NCI-H226 (cell line): ENCODE measurements at regions not wholly inside any gene's neighbourhood (a gene's known extent, or its start where the extent isn't known, plus 50 kb on each side); places are given as distances from the start of the nearest gene placed in this dataset.
"Not testable (repeated sequence)": the region's sequence is repeated elsewhere in the genome, so short reads cannot be mapped to it uniquely, and the experiment has no call there.

Experiments used
- DNase-seq: peaks from one replicate; pipeline ENCODE4 v3.0.0-alpha.2; 2015

DNA sequence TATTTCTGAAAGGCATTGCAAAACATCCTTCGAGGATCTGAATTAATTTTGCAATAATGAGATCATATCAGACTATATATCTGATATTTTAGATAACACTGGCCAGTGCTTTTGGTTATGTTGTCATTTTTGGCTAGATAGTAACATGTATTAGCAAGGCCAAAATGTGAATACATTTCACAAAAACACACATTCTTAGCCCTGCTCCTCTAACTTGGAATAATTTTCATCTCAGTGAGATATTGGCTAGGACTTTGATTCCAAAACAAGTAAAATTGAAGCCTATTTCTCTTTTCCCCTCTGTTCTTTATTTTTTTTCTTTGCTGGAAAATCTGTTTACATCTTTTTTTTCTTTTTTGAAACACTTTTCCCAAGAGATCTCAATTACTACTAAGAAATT is 466.8 kb upstream of the CDH4 start:
- no peak for DNase-seq

DNA sequence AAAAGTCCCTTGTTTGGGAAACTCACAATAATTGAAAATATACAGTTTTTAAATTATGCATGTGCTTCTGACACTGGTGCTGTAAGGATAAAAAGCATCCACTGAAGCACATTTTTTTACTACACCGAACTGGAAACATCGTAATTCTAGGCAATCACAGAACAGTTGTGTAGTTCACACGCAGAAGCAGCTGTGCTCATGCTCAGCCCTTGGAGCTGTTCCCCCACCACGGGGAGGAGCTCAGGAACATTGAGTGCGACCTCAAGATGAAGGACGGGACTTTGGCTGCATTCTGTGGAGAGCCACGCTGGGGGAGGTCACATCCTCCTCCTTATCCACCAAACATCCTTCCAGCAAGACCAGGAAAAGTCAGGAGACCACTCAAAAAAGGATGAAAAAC is 466.3 kb upstream of the CDH4 start:
- DNase-seq, result no peak

DNA sequence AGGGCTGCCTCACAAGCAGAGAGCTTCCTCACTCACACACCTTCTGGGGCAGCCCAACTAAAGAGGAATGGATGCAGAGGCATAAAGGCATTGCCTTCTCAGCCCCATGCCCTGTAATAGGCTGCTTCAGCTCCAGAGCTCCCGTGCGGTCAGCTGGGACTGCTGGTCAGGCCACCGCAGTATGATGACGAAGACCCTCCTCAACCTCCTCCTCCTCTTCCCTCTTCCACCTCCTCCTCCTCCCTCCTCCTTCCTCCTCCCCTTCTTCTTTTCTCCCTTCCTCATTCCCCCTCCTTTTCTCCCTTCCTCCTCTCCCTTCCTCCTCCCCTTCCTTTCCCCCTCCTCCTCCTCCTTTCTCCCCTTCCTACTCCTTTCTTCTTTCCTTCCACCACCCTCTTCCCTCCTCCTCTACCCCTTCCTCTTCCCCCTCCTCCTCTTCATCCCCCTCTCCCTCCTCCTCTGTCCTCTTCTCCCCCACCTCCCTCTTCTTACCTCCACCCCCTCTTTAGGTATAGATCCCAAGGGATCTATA is 465.3 kb upstream of the CDH4 start:
- DNase-seq, result no peak

DNA sequence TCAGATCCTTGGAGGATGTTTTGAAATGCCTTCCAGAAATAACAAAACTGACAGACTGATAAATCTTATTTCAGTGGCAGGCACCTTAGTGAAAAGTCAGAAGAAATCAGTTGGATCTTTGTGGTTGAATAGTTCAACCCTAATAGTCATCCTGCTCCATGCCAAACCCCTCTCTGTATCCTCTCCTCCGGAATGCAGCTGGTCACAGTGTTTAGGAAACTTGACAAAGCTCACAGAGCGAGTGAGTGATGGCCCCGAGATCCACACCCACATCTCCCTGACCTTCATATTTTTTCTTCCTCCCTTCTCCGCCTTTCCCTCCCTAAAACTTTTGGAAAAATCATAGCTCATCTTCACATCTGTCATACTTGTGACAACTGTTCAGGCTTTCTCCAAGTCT is 464.8 kb upstream of the CDH4 start:
- no peak for DNase-seq

DNA sequence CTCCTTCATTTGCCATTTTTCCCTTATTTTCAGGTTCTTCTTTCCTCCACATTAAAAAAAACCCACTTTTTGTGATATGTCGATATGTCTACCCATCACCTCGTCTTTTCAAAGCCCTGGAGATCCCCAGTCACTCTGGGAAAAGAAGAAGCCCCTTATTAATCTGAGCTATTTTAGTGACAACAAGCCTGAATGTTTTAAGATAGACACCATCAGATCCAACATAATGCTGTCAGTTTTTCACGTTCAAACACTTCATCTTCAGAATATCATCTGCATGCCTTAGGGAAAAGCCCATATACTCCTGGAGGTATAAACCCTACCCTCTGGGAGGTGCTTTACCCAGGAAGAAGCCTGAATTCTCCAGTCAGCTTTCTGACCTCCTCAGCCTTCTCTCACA is 464.0 kb upstream of the CDH4 start:
- no peak for DNase-seq

DNA sequence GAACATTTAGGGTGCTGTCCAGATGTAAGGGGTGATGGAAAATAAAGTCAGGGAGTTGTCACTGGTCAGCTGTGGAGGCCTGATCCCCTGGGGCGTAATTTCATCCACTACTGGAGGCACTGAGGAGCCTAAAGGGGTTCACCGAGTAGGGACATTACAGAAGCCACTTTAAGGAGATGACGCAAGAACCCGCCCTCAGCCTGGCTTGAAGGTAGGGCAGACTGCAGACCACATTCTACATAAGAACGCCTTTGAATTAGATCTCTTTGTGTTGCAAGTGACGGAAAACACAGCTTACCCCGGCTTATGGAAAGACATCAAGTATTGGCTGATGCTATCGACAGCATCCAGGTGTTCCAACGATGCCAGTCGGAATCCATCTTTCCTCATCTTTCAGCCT is 462.7 kb upstream of the CDH4 start:
- DNase-seq, result no peak

DNA sequence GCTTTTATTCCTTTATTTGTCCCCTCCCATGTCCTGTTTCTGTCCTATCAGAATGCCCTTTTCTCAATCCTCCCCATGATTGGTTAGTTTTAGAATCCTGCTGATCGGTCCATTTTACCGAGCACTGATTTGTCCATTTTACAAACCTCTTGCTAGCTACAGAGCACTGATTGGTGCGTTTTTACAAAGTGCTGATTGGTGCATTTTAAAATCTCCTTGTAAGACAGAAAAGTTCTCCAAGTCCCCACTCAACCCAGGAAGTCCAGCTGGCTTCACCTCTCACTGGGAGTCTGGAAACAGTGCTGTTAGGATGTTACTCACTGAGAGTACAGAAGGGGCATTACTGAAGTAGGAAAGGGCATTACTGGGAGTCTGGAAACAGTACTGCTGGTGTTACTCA is 461.7 kb upstream of the CDH4 start:
- DNase-seq, result not testable (repeated sequence)

DNA sequence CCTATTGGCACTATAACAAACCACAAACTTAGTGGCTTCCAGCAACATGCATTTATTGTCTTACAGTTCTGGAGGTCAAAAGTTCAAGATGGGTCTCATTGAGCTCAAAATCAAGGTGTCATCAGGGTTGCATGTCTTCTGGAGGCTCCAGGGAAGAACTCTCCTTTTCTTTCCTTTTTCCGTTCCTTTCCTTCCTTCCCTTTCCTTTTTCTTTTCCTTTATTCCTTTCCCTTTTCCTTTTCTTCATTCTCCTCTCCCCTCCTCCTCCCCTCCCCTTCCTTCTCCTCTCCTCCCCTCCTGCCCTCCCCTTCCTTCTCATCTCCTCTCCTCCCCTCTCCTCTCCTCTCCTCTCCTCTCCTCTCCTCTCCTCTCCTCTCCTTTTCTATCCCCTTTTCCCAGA is 460.2 kb upstream of the CDH4 start:
- DNase-seq, result no peak

DNA sequence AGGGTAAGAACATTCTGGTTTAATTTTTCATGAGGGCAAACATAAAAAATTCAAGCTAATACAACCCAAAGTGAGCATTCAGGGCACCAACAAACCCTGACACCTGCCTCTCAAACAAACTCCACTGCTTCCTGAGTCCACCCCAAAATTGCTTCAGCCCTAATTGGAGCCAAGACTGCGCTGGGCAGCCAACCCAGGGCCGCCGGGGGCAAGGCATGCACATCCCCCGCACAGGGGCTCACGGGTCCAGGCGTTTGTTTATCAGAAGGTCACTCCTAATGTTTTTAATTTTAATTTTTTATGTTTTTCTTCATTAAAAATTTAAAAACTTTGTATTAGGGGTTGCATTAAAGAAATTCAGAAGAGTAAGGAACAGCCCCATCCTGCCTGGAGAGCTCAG is 459.1 kb upstream of the CDH4 start:
- no peak for DNase-seq

DNA sequence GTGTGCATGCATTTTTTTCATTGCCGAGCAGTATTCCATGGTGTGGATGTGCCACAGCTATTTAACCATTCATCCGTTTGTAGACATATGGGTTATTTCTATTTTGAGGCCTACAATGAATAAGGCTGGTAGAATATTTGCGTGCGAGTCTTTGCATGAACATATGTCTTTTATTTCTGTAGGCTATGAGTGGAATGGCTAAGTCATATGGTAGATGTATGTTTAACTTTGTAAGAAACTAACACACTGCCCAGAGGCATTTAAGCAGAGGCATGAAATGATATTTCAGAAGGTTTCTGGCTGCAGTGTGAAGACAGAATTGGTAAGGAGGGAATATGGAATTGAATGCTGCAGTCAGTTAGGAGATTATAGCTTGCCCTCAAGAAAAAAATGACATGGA is 457.4 kb upstream of the CDH4 start:
- no peak for DNase-seq

DNA sequence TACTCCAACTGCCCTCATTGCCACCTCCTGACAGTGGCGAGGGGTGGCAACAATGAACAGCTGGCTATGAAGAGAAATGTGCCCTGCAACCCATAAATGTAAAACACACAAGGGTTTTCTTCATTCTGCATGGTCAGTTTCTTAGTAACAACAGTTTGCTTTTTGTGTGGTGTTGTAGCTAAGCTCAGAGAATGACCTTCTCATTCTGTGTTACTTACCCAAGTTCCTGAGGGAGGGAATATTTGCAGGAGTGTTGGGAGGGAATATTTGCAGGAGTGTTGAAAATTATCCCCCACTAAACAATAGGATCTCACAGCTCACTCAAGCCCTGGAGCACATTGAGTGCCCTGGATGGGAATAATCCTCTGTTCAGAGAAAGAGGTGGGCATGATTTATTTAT is 456.4 kb upstream of the CDH4 start:
- DNase-seq, result no peak

DNA sequence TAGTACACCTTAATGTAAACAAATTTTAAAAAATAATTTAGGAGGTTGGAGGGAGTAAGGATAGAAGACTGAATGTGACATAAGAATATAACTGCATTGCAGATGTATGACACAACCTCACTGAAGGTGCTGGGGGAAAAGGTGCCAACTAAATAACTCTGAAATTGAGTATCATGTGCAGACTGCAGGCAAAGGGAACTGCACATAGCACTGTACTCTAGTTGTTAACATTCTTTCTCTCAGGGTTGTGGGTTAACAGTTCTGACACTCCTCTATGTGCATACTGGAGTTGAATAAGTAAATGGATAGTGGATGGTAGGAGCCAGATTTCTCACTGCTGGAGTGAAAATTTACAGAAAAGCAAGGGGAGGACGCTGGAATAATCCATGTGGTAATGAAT is 451.9 kb upstream of the CDH4 start:
- DNase-seq, result no peak

DNA sequence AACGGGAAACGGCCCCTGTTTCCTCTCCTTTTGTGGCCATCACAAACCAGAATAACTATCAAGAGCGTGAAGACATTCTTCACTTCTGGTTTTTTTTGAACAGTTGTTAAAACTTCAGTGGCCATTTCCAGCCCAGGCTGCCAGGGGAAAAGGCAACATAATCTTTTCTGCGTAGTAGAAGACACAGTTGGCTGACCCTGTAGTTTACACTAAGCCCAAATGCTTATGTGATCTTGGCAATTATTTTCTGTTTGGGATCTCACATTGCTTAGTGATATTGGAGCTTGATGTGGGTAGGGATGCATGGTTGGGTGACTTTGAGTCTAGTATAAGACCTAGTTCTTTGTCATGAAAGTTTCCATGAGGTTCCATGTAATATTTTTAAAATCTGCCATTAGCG is 449.4 kb upstream of the CDH4 start:
- no peak for DNase-seq

DNA sequence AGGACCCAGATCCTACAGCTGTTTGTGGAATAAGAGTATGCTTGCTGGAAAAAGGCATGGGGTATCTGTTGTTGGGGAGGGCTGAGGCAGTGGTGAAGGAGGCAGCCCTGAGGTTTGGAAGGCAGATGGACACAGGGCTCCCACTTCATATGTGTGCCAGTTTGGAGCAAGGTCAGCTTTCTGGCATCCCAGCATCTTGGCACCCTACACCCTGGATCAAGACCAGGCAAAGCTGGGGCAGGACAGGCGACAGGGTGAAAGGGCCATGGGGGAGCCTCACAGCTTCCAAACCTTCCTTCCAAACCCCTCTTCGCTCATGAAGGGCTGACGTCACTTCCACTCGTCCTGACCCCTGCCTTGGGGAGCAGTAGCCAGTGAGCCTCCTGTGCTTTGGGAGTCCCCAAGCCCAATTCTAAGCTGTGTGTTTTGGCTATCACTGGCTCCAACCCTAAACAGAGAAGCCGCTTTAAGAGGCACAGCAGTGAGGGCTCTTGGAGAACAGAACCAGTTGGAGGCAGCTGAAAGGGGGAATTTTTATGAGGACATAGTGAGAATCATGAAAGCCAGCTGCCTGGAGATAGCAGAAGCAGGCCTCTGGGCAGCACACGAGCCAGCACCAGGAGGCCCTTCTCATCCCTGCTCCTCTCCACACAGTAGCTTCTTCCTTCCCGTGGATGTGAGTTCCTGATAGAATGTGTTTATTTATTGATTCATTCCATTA is 448.6 kb upstream of the CDH4 start:
- no peak for DNase-seq

DNA sequence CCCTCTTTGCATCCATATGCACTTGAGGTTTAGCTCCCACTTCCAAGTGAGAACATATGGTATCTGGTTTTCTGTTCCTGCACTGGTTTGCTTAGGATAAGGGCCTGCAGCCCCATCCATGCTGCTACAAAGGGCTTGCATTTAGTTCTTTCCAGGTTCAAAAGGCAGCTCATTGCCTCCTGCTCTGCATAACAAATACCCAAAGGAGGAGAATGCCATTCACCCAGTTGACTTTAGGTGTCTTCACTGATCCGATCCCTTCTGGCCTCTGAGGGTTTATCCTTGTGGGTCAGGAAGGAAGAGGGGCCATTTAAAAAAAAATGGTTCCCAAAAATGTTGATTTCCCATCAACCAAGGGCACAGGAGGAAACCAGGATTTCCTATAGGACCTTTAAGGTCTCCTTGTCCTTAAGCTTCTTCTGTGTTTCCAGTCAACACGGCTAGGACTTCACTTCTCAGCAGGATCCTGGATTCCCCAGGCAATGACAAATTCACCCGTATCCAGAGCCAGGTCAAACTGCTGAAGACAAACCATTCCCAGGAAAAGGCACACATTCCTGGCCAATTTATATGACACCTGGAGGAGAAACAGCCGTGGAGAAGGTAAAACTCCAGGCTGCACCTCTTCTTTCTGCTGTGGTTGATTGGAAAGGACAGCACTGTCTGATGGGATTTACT is 447.7 kb upstream of the CDH4 start:
- DNase-seq, result no peak

DNA sequence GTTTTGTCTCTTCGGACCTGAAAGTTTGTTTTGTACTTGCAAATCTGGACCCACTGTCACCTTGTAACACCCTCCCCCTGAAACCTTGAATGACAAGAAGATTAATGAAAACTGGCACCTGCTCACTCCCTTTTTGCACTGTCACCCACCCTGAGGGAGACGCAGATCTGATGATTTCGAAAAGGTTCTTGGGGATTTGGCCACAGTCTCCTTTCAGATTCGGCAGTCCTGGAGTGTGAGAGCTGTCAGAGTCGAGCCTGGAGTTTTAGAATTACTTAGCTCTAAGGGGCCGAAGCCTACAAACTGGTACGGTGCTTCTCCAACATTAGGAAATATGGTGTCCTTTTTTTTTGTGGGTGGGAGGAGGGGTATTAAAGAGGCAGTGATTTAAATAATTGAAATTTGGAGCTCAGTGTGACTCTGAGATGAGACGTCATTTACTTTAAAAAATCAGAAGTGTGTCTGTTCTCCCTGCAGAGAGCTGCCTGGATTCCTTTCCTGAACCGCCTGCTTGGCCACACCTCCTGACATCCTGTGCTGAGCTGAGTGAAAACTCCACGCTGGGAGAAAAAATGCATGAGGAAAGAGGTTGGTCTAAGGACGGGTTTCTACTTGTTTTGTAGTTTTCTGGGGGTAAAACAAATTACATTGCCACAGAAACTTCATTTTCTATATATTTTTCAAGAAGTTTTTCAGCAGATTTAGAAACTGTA is 447.0 kb upstream of the CDH4 start:
- DNase-seq, result no peak

DNA sequence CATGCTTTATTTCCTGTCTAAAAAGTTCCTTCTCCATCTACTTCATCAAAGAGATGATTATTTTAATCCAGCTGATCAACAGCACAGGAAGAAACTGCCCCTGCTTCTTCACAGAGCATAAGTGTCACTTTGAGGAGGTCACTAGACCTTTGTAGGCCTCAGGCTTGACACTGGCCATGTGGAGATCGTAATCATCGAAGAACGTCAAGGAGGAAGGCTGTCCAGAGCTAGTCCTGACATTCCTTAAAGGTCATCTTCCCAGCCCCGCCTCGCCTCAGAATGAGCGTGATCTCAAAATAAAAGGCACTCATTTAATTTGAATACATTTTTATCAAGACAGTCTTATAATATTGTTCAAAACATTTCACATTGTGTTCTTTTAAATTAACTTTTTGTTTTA is 445.7 kb upstream of the CDH4 start:
- DNase-seq, result no peak

DNA sequence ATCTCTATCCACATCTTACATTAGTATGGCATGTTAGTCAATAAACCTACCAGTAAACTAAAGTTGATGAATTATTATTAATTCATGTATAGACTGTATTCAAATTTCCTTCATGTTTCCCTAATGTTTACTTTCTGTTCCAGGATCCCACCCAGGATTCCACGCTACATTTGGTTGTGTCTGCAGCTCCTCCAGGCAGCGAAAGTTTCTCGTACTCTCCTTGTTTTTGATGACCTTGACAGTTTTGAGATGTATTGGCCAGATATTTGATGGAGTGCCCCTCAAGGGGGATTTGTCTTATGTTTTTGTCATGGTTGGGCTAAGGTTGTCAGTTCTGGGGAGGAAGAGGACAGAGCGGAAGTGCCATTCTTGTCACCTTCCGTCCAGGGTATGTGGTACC is 445.2 kb upstream of the CDH4 start:
- no peak for DNase-seq

DNA sequence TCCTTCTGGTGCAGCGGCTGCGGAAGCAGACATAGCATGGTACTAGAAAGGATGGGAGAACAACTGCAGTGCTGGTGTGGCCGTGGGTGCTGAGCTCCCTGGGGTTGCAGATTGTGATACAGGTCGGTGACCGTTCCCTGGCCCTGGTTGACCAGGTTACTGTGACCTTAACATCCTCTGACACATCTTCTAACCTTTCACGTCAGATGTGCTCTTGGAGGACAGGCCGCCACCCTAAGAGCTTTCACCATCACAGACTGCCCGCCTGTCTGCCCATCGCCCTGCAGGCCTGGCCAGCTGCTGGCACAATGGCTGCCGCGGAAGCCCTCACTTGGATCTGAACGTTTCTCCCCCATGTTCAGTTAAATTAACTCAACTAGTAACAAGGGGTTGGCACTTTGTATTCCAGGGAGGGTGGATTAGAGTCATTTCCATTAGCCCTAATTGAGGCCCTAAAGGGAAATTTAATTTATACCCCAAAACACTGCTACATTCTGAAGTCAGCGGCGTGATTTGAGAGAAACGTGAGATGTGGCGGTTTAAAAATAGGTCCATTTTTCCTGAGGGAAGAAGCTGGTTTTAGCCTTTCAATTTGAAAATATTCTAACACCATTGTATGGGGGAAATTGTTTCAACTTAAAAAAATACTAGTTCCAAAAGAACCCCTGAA is 443.9 kb upstream of the CDH4 start:
- DNase-seq, result no peak

DNA sequence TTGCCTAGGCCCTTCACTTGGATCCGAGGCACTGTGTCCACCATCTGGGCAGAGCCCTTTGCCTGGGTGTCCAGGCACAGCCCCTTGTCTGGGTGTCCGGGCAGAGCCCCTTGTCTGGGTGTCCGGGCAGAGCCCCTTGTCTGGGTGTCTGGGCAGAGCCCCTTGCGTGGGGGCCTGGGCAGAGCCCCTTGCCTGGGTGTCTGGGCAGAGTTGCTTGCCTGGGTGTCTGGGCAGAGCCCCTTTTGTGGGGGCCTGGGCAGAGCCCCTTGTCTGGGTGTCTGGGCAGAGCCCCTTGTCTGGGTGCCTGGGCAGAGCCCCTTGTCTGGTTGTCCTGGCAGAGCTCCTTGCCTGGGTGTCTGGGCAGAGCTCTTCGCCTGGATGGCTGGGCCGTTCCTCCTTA is 443.4 kb upstream of the CDH4 start:
- no peak for DNase-seq

DNA sequence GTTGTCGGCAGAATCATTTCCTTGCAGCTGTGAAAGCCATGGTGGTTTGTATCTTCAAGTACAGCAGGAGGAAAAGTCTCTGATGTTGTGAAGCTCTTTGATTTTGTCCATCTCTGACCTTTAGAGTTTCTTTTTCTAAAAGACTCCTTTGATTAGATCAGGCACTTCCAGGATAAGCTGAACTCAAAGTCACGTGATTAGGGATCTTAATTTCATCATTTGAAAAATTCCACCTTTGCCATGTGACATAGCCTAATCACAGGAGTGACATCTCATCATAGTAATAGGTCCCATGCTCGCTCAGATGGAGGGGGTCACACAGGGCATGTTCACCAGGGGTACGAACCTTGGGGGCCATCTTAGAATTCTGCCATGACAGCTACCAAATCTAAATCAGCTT is 441.5 kb upstream of the CDH4 start:
- no peak for DNase-seq

DNA sequence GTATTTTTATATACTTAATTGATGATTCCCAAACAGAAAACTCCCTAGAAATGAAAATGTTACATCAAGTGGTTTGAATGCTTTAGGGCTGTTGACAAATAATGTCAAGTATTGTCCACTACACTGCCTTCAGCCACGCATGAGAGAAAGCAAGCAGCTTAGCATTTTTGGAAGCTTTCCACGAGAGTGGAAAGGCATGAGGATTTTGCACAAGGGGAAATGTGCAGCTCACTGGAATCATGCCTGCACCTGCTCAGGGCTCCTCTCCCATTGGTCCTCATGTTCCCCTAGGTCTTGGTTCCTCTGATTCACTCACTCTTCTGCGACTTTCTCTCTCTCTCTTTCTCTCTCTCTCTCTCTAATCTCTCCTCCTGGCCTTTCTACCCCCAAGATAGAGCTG is 439.5 kb upstream of the CDH4 start:
- DNase-seq, result no peak

DNA sequence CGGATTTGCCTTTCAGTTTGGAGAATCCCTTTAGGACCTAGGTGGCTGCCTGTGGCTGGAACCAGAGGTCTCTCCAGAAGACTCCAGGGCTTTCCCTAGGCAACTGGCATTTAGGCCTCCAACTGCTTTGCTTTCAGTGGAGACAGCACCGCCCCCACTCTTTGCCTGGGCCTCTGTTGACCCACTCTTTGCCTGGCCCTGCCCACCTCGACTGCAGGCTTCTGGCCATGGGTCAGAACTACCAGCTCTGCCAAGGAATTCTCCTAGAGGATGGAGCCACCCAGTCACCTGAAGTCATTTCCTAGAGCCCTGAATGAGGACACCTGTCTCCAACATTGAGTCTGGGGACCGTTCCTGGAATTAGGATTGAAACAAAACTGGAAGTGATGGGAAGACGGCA is 439.0 kb upstream of the CDH4 start:
- no peak for DNase-seq

DNA sequence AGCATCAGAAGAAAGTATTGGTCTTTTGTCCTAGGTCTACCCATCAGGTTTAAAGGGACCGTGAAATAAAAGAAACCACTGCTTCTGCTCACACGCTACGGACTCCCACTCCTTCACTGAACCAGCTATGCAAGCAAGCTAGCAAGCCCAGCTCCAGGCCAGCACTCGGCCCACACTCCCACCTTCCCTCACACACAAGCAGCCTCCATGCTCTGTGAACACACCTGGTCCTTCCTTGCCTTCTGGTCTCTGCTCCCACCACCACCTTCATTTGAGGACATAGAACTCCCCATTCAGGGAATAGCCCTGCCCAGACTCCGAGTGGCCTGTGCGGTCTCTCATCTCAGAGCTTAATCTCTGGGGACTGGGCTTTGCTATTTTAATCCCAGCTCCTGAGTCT is 436.4 kb upstream of the CDH4 start:
- no peak for DNase-seq
